HepG2 (cell line): ENCODE measurements at regions not wholly inside any gene's neighbourhood (a gene's known extent, or its start where the extent isn't known, plus 50 kb on each side); places are given as distances from the start of the nearest gene placed in this dataset.

Source experiments
- ATF7 ChIP-seq, 2 experiments: fragments of 450-650 bp in 1 of 2; sonication (generic) in 1 of 2; formaldehyde crosslinking in 1 of 2; IDR thresholded peaks; 2 replicates each; pipeline versions ENCODE4 v1.4.0 to v1.6.1; 2016 to 2020; ENCODE audit warnings: antibody characterized with exemption in 1 of 2, mild to moderate bottlenecking in 1 of 2, missing genetic modification reagents in 1 of 2
- DDIT3 ChIP-seq: sonication (generic); formaldehyde crosslinking; IDR thresholded peaks from 2 replicates; pipeline ENCODE4 v1.4.0; 2020; ENCODE audit warnings: mild to moderate bottlenecking, missing genetic modification reagents
- DR1 ChIP-seq: sonication (generic); formaldehyde crosslinking; IDR thresholded peaks from 2 replicates; pipeline ENCODE4 v1.8.0; 2021; ENCODE audit warnings: mild to moderate bottlenecking, missing genetic modification reagents, inconsistent platforms
- FOXA3 ChIP-seq: IDR thresholded peaks from 2 replicates; pipeline ENCODE4 v1.6.1; 2016; ENCODE audit warnings: missing genetic modification reagents, missing compliant biosample characterization
- HOMEZ ChIP-seq: IDR thresholded peaks from 2 replicates; pipeline ENCODE4 v1.6.1; 2016; ENCODE audit warnings: low read depth
- KDM2A ChIP-seq: sonication (generic); formaldehyde crosslinking; IDR thresholded peaks from 2 replicates; pipeline ENCODE4 v1.4.0; 2020; ENCODE audit warnings: low read depth, missing genetic modification reagents, borderline replicate concordance
- MXD4 ChIP-seq: IDR thresholded peaks from 2 replicates; pipeline ENCODE4 v1.6.1; 2016; ENCODE audit warnings: mild to moderate bottlenecking, missing biosample characterization, missing genetic modification reagents
- NFIC ChIP-seq: IDR thresholded peaks from 2 replicates; pipeline ENCODE4 v1.6.1; 2012; ENCODE audit warnings: mild to moderate bottlenecking, low read length, inconsistent platforms
- NPAS2 ChIP-seq: sonication (generic); formaldehyde crosslinking; IDR thresholded peaks from 2 replicates; pipeline ENCODE4 v1.8.0; 2022; ENCODE audit warnings: mild to moderate bottlenecking, missing genetic modification reagents, borderline replicate concordance
- PHB2 ChIP-seq: fragments of 450-650 bp; IDR thresholded peaks from 2 replicates; pipeline ENCODE4 v1.6.1; 2018; ENCODE audit not compliant: partially characterized antibody
- POGK ChIP-seq: sonication (generic); formaldehyde crosslinking; conservative IDR thresholded peaks from 2 replicates; pipeline ENCODE4 v1.8.0; 2022; ENCODE audit warnings: mild to moderate bottlenecking, moderate library complexity, missing genetic modification reagents
- RXRA ChIP-seq: sonication (generic); formaldehyde crosslinking; IDR thresholded peaks from 2 replicates; pipeline ENCODE4 v1.5.1; 2020; ENCODE audit warnings: missing genetic modification reagents
- SMAD1 ChIP-seq: sonication (generic); formaldehyde crosslinking; IDR thresholded peaks from 2 replicates; pipeline ENCODE4 v1.4.0; 2020; ENCODE audit warnings: missing genetic modification reagents, low read depth, mild to moderate bottlenecking, borderline replicate concordance
- TBX3 ChIP-seq: fragments of 450-650 bp; IDR thresholded peaks from 2 replicates; pipeline ENCODE4 v1.6.1; 2017; ENCODE audit warnings: antibody characterized with exemption, mild to moderate bottlenecking, inconsistent platforms, borderline replicate concordance
- THYN1 ChIP-seq: sonication (generic); formaldehyde crosslinking; IDR thresholded peaks from 2 replicates; pipeline ENCODE4 v1.8.1; 2023; ENCODE audit warnings: low read depth, mild to moderate bottlenecking, moderate library complexity, missing genetic modification reagents, borderline replicate concordance
- TP53 ChIP-seq: sonication (generic); formaldehyde crosslinking; conservative IDR thresholded peaks from 2 replicates; pipeline ENCODE4 v1.4.0; 2020; ENCODE audit warnings: missing genetic modification reagents
- ZBTB42 ChIP-seq: sonication (generic); formaldehyde crosslinking; IDR thresholded peaks from 2 replicates; pipeline ENCODE4 v1.5.0; 2020; ENCODE audit warnings: mild to moderate bottlenecking, missing genetic modification reagents
- ZMYM4 ChIP-seq: sonication (generic); formaldehyde crosslinking; IDR thresholded peaks from 2 replicates; pipeline ENCODE4 v1.8.1; 2023; ENCODE audit warnings: mild to moderate bottlenecking, missing genetic modification reagents
- ZNF205 ChIP-seq: IDR thresholded peaks from 2 replicates; pipeline ENCODE4 v1.6.1; 2018; ENCODE audit warnings: missing biosample characterization, missing genetic modification reagents
- ZNF230 ChIP-seq: sonication (generic); formaldehyde crosslinking; IDR thresholded peaks from 2 replicates; pipeline ENCODE4 v1.4.0; 2020; ENCODE audit warnings: mild to moderate bottlenecking, missing genetic modification reagents
- ZNF468 ChIP-seq: sonication (generic); formaldehyde crosslinking; IDR thresholded peaks from 2 replicates; pipeline ENCODE4 v1.8.0; 2022; ENCODE audit warnings: mild to moderate bottlenecking, moderate library complexity, missing genetic modification reagents
- ZNF597 ChIP-seq: sonication (generic); formaldehyde crosslinking; IDR thresholded peaks from 2 replicates; pipeline ENCODE4 v1.5.0; 2020; ENCODE audit warnings: missing genetic modification reagents
- ZNF616 ChIP-seq: sonication (generic); formaldehyde crosslinking; IDR thresholded peaks from 2 replicates; pipeline ENCODE4 v1.5.0; 2020; ENCODE audit warnings: low read depth, mild to moderate bottlenecking, missing genetic modification reagents
- ZNF639 ChIP-seq: conservative IDR thresholded peaks from 2 replicates; pipeline ENCODE4 v1.6.1; 2018; ENCODE audit warnings: missing genetic modification reagents

- TF ChIP-seq ZNF597 (CRISPR knock-in tag) (no peak), ATF7 (IDR thresholded peaks at IDR 0.05) (no peak), ATF7 (CRISPR knock-in tag; IDR thresholded peaks at IDR 0.05) (no peak), NFIC (peak; percentile 71; the same call in 1 of the 2 replicates), RXRA (CRISPR knock-in tag) (peak; percentile 47; the same call in 1 of the 2 replicates), ZNF468 (no peak), MXD4 (CRISPR knock-in tag) (no peak), ZNF205 (0 out of 2 replicates have a peak, but pooled peaks have one; percentile 42), ZNF639 (CRISPR knock-in tag) (no peak), ZMYM4 (CRISPR knock-in tag) (0 out of 2 replicates have a peak, but pooled peaks have one; percentile 49), SMAD1 (CRISPR knock-in tag) (no peak), DDIT3 (CRISPR knock-in tag) (no peak), ZNF616 (no peak), ZBTB42 (CRISPR knock-in tag) (no peak), THYN1 (CRISPR knock-in tag) (no peak), HOMEZ (0 out of 2 replicates have a peak, but pooled peaks have one; percentile 29), DR1 (CRISPR knock-in tag) (0 out of 2 replicates have a peak, but pooled peaks have one; percentile 20), NPAS2 (CRISPR knock-in tag) (no peak), FOXA3 (CRISPR knock-in tag) (peak; percentile 94), ZNF230 (CRISPR knock-in tag) (no peak), POGK (CRISPR knock-in tag) (0 out of 2 replicates have a peak, but pooled peaks have one; percentile 41), PHB2 (no peak), TBX3 (peak; percentile 65; the same call in 1 of the 2 replicates), KDM2A (CRISPR knock-in tag) (no peak), TP53 (CRISPR knock-in tag) (peak; percentile 63; the same call in 1 of the 2 replicates)
Measured at GRCh38 chr3:188021502-188022040, 132.4 kb upstream of the LPP start (continued).
